NCI-H524 treated with DMSO at 0.1 percent for 48 hours (cell line): ENCODE measurements at regions not wholly inside any gene's neighbourhood (a gene's known extent, or its start where the extent isn't known, plus 50 kb on each side); places are given as distances from the start of the nearest gene placed in this dataset.

Experiments
- DNase-seq: peaks from one replicate; lab custom pipeline; 2025; lab: John Stamatoyannopoulos, UW

GRCh38 chr5:110359221-110359620 lies 367.2 kb downstream of the TMEM232 start:
- no peak for DNase-seq

GRCh38 chr5:110361471-110361870 lies 365.0 kb downstream of the TMEM232 start:
- DNase-seq: no peak

GRCh38 chr5:110362261-110362660 lies 364.2 kb downstream of the TMEM232 start:
- no peak for DNase-seq

GRCh38 chr5:110366716-110367115 lies 359.8 kb downstream of the TMEM232 start:
- no peak for DNase-seq
